Right renal pelvis (tissue), 4 donors: ENCODE measurements at regions not wholly inside any gene's neighbourhood (a gene's known extent, or its start where the extent isn't known, plus 50 kb on each side); places are given as distances from the start of the nearest gene placed in this dataset.

Experiments used
- DNase-seq, 4 donors: peaks; one replicate each; pipeline ENCODE4 v3.0.0-alpha.2; 2013; ENCODE audit warnings: low read depth in 4 of 4, low spot score in 3 of 4, missing footprints in 1 of 4

DNA sequence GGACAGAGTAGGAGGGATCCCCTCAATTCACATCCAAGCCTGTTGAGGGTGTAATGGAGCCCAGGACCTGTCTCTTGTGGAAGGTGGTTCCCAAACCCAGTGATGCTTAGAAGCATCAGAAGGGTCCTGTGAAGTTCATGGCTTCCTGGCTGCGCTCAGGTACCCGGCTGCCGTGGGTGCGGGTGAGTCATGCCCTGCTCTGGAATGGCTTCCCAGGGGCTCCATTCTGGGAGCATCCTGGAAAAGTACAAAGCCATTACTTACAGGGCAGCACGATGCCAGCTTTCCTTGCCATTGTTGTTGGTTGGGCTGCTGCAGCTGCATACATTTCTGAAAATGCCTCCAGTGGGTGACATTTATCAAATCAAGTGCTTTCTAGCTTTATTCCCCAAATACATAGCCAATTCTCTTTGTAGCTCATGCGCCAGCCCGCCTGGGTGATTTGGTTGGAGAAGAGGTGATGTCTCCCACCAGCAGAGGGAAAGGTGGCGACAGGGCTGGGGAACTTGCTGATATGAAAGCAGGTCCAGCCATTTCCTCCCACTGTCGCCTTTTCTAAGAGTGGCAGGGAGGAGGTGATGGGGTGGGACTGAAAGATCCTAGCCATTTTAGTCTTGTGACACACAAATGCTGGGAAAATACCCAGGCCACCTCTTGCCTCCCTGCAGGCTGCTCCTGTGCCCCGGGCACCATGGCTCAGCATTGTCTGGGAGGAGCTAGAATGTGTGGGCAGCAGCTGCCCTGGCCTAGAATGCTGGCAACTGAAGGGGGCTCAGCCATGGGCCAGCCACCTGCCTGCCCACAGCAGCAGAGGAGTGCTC lies 65.9 kb upstream of the HPCAL1 start:
- no peak for DNase-seq

DNA sequence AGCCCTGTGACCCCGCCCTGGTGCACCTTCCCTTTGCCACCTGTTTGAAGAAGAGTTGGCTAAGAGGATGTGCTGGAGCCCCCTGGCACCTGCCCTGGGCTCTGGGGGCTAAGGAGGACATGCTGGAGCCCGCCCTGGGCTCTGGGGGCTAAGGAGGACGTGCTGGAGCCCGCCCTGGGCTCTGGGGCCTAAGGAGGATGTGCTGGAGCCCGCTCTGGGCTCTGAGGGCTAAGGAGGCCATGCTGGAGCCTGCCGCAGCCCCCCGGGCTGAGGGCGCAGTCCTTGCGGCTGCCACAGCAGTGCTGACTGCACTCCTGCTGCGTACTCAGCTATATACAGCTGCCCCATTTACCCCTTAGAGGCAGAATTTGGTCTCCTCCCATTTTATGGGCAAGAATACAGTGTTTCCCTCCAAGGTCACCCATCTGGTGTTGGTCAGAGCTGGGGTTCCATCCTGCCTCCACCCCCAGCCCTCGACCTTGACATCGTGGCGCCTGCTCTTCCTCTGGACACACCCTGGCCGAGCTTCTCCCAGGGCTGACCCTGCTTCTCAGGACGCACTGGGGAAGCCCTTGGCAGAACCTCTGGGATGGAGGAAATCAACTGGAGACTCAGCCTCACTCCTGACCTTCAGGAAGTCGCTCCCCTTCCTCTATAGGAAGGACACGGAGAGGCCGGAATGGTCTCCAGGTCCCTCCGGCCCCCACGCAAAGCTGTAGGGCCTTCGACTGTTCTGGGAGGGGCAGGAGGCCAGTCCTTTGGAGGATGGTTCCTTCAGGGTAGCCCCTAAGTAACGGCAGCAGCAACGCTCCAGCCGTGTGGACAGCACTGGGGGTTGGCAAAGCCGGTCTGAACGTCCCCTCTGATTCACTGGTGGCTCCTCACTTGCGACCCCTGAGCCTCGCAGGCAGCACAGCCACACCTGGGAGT lies 65.0 kb upstream of the HPCAL1 start:
- no peak for DNase-seq

DNA sequence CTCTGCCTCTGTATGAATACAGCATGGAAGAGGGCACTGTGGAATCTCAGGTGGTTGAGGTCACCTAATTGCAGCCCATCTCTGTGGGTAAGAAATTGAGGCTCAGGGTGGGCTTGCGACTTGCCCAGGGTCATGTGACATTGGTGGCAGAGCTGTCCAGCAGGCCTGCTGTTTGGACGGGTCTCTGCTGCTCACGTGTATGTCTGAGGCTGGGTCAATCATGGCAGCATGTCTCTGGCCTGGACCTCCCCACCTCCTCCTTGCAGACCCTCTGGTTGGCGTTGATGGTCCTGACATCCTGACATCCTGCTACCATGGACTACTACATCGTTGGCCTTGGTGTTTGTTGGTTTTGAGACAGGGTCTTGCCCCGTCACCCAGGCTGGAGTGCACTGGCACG lies 64.3 kb upstream of the HPCAL1 start:
- DNase-seq, result no peak

DNA sequence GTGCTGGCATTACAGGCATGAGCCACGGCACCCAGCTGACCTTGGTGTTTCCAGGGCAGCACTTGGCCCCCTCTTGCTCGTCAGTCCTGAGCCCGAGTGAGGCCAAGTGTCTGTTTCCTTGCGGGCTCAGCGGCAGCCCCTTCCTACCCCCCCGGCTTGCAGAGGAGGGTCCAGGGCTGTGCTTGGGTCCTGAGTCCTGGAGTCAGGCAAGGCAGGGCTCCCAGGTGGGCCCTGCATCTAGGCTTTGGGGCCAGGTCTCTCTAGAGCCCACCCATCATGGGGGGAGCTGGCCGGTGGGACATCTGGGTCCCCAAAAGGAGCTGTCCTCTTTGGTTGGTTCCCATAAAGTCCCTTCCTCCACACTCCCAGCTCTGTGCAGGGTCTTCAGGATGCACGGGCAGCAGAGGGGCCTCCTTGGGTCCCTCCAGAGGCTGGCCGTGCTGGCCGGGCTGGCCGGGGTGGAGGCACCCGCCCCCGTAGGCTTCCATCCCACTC lies 63.7 kb upstream of the HPCAL1 start:
- no peak for DNase-seq

DNA sequence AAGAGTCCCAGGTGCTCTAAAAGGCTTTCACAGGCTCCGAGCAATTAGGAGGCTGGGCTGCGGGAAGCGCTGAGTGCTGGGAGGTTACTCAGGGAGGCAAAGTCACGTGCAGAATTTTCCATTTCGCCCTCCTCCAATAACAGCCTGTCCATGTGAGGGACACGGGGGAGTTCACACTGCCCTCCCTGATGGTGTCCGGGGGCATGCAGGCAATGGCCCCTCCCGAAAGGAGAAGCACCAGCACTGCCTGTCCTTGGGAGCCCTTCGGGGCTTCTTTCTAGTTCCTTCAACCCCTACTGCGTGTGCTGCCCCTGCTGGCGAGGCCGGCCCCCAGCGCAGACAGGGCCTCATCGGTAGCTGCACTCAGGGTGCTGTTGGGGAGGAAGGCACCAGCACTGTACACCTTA lies 63.1 kb upstream of the HPCAL1 start:
- no peak for DNase-seq

DNA sequence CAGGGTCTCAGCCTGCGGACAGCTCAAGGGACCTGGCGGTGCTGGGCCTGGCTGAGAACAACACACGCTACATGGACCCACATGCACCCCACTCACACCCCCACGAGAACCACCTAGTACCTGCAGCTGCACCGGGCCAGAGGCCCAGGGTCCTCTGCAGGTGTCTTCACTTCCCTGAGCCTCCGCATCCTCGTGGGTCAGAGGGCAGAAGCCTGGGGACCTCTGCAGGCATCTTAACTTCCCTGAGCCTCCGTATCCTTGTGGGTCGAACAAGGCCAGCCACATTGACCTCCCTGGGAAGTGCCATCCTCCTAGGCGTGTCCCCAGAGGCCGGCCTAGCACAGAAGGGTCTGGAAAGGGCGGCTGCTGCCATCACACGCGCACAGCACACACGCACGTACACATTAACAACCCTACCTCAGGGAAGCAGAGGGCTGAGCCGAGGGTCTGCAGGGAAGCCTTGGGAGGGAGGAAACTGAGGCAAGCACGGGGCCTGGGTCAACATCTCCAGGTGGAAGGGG lies 62.5 kb upstream of the HPCAL1 start:
- DNase-seq, result no peak

DNA sequence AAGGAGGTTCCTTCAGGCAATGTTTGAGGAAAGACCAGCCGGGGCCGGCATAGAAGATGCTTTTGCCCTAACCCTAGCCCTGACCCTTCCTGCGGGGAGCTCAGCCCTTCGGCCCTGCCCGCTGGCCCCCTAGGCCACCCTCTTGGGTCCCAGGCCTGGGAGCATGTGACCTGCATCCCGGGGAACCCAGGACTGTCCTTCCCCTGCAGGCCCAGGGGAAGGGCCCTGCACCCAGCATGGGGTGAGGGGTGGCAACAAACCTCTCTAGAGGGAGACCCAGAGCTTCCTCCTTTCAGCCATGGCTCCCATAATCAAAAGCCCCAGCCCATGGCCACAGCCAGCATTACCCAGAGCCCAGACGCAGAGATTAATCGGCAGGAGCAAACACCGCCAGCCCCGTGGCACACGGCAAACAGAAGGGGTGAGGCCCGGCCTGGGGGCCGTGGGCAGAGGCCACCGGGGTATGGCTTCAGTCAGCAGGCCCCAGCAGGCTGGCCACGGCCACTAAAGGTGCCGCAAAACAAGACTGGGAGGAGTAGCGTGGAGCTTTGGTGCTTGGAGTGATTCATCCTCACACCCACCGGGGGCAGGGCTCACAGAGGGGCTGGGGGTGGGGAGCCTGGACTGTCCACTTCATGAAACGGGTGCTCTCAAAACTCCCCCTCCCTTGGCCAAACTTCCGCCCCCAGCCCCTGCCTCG lies 61.6 kb upstream of the HPCAL1 start:
- no peak for DNase-seq

DNA sequence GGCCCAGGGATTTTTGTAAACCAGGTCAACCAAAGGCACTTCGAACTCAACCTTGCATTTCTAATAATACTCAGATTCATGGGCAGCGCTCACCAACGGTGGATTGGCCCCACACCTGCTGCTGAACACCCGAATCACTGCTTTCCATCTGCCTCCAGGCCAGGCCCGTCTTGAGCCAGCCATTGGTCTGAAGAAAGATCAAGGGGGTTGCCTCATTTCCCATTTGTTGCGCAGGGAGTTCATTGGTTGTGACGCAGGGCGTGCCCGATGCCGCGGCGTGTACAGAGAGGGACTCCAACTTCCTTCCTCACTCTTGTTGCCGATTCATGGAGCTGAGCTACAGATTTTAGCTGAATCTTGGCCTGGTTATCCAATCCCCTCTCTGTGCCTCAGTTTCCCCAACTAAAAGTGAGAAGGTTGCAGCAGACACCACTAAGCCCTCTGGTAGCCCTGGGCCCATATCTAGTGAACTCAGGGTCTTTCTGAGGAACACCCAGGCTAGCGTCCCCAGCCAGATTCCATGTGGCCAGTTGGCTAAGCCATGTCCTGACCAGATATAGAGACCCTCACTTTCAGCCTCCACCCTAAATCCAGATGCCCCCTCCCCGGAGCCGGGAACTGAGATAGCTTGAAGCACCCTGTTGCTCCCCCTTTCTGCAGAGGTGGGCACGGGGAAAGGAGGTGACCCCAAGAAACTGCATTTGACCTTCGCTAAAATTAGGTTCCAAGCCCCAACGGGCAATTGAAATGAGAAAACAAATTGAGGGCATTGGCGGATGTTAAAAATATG lies 60.9 kb upstream of the HPCAL1 start:
- no peak for DNase-seq

DNA sequence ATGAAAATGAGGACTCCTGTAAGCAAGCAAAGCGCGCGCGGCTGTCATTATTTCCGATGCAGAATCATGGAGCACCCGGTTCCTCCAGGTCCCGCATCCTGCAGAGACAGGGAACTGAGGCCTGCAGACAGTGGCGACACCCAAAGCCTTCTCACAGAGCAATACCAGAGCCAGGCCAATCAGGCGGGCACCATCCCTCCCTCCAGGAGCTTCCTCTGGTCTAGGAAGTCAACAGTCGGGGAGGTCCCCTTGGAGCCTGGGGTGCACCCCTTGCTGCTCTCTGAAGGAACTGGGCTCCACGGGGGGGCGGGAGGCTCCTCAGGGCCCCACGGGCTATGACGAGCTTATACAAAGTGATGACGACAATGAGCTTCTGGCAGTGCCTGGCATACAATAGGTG lies 60.3 kb upstream of the HPCAL1 start:
- DNase-seq, result no peak

DNA sequence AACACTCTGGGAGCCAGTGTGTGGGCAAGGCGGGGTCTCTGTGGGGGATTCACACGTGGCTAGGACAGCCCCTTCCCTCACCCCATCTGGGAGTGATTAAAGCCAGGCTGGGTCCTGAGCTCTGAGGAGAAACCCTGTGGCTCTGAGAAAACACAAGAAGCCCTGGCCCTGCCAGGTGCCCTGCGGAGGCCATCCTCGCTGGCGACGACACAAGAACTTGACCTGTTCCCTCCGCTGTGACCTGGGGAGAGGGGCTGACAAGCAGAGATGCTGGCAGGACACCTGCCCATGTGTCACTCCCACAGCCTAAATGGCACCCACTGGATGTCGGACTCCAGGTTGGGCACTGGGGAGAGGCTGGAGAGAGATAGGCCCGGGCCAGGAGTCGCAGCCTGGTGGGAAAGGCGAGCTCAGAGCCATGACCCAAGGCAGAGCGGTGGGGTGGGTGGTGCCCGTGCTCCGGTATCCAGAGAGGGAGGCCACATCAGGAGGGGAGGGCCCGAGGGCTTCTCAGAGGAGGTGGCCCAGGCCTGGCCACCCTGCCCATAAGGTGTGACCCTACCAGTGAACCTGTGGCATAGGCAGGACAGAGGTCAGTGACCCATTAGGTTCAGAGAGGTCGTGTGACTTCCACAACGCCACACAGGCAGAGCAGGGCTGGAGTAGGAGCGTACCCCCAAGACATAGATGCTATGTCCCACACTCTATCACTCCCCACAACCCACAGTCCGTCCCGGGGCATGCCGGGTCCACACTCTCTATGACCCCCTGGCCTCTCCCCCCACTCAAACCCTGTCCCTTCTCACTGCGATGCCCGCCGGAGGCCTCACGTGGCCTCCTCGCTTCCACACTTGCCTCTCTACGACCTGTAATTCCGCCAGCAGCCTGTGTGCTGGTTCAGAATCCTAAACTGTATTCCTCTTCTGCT lies 59.4 kb upstream of the HPCAL1 start:
- no peak for DNase-seq

DNA sequence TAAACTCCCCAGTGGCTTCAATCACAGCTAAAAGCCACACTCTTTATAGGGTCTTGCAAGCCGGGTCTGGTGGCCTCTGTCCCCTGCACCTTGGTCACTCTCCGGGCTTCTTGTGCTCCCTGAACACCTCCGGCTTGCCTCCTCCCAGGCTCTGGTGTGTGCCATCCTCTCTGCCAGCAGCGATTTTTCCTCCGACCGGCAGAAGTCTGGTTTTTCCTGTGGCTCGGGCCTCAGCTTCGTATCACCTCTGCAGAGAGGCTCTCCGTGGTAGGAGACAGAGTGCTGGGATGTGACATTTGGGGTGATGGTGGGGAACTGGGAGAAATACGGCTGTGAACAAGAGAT lies 58.8 kb upstream of the HPCAL1 start:
- no peak for DNase-seq

DNA sequence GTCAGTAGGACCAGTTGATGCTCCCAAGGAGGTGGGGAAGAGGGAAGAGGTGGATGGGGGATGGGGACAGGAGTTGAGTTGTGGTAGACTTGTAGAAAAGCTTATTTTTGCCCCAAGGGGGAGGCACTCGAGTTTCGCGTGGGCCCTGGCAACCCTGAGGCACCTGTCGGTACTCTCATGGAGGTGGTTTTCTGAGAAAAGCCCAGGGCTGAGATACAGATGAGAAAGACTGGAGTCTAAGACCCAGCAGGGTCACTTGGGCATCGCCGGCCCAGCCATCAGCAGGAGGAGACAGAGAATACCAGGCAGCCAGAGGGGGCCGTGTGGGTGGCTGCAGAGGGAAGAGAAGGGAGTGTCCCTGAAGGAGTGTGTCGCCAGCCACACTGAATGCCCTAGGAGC lies 57.7 kb upstream of the HPCAL1 start:
- no peak for DNase-seq

DNA sequence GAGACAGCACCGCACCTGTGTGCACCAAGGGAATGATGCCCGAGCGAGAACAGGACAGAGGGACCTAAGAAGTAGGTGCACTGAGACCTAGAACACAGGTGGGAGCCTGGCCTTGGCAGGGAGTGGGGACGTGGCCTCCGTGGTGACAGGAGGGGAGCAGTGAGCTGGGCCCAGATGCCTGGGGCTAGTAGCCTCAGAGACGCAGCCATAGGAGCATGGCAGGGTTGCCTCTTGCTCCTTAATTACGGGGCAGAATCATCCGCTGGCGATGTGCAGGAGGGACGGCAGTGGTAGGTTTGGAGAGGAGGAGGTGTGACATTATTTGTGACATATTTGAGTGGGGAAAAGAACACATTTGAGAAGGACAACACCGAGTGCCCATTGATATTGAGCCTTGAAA lies 57.0 kb upstream of the HPCAL1 start:
- no peak for DNase-seq

DNA sequence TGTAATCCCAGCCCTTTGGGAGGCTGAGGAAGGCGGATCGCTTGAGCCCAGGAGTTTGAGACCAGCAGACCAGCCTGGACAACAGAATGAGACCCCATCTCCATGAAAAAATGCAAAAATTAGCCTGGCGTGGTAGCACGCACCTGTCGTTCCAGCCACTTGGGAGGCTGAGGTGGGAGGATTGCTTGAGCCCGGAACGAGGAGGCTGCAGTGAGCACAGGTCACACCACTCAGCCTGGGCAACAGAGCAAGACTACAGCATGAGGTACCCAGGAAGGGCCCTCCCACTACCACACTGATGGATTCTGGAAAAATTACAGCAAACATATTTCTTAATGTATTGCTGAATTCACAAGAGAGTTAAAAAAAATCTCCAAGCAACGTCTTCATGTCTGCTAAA lies 56.3 kb upstream of the HPCAL1 start:
- DNase-seq, result no peak

DNA sequence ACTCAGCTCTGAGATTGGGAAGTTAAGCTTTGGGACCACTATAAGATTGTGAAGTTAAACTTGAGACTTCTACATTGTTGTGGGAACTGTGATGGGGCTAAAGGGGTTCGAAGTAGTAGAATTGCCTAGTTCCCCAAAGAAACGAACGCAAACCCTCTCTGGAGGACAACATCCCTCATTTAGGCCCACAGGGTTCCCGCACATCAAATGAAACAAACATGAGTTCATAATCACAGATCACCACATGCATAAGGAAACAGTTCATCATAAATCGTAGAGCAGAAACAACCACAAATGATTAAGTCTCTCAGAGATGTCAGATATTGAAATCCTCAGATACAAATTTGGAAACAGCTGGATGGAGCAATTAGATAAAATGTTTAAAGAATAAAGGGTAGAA lies 55.9 kb upstream of the HPCAL1 start:
- no peak for DNase-seq

DNA sequence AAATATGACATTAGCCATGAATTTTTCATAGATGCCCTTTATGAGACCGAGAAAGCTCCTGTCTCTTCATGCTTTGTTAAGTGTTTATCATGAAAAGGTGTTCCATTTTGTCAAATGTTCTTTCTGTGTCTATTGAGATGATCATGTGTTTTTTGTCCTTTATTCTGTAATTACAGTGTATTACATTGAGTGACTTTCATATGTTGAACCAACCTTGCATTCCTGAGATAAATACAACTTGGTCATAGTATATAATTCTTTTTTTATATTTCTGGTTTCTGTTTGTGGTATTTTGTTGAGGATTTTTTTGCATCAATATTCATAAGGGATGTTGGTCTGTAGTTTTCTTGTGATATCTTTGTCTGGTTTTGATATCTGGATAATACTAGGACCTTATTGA lies 52.9 kb upstream of the HPCAL1 start:
- DNase-seq, result no peak

DNA sequence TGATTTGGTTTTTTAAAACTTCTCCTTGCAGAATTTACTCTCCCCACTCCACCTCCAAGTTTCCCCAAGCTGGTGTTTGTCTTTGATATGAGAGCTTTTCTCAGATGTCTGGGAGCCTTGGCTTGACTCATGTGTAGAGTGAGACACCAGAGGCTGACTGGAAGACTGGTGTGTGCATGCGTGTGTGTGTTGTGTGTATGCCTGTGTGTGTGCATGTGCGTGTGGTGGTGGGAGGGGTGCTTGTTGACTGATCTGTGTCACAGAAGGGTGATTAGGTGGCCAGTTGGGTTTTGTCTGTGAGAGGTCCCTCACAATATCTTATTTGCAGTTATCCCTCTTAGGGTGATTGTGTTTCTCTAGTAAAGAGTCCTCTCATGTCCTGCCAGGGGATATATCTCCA lies 50.5 kb upstream of the HPCAL1 start:
- DNase-seq, result no peak

DNA sequence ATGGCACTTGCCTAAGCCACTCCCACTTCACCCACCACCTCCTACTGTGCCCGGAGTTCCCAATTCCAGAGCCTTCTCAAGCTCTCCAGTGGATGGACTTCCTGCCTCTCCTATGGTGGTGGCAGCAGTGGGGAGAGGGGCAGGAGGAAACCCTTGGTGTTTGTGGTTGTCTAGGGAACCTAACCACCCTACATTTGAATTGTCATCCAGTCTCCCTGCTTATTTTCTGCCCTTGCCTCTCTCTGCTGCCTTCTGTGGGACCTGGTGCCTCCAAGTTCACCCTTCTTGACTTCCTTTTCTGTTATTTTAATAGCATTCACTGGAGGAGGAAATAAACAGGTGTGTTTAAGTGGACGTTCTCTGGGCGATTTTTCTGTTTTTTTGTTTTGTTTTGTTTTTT lies 50.0 kb upstream of the HPCAL1 start:
- no peak for DNase-seq
